Skeletal muscle tissue (tissue), 3 donors: ENCODE measurements at regions not wholly inside any gene's neighbourhood (a gene's known extent, or its start where the extent isn't known, plus 50 kb on each side); places are given as distances from the start of the nearest gene placed in this dataset.

ENCODE experiments used
- H3K27ac ChIP-seq: one replicate; pipeline ENCODE4 v1.7.0; 2013; ENCODE audit warnings: mild to moderate bottlenecking, low read depth, low read length, inconsistent platforms
- H3K27me3 ChIP-seq, 3 donors: one replicate each; pipeline ENCODE4 v1.7.0; 2013; ENCODE audit warnings: low read length in 3 of 3; ENCODE audit not compliant: control insufficient read depth in 3 of 3, insufficient read depth in 3 of 3
- H3K36me3 ChIP-seq, 3 donors: one replicate each; pipeline ENCODE4 v1.7.0; 2013; ENCODE audit warnings: low read length in 3 of 3; ENCODE audit not compliant: control insufficient read depth in 3 of 3, insufficient read depth in 3 of 3
- H3K4me1 ChIP-seq, 3 donors: one replicate each; pipeline ENCODE4 v1.7.0; 2013; ENCODE audit warnings: low read length in 3 of 3, mild to moderate bottlenecking in 3 of 3; ENCODE audit not compliant: control insufficient read depth in 3 of 3, insufficient read depth in 3 of 3
- H3K4me3 ChIP-seq, 3 donors: one replicate each; pipeline ENCODE4 v1.7.0; 2013; ENCODE audit warnings: low read length in 3 of 3
- H3K9ac ChIP-seq, 3 donors: one replicate each; pipeline ENCODE4 v1.7.0; 2013; ENCODE audit warnings: low read length in 3 of 3, mild to moderate bottlenecking in 3 of 3, moderate library complexity in 2 of 3, low read depth in 1 of 3
- H3K9me3 ChIP-seq, 3 donors: one replicate each; pipeline ENCODE4 v1.7.0; 2013; ENCODE audit warnings: low read length in 3 of 3; ENCODE audit not compliant: control insufficient read depth in 3 of 3
- donor health status: Osteomylitis.

- Histone ChIP-seq H3K36me3 (no peaks in the 10 kb centered on the region), H3K9me3 (no peaks in the 10 kb centered on the region), H3K4me3 (no peak overlapping the region), H3K9ac (no peak overlapping the region), H3K27ac (no peak overlapping the region), H3K27me3 (no peaks in the 10 kb centered on the region), H3K4me1 (no peaks in the 10 kb centered on the region)
These were observed 74.0 kb downstream of the GATA3 start for GRCh38 chr10:8128511-8128910.

GRCh38 chr10:8129438-8129837 lies 75.0 kb downstream of the GATA3 start:
- Histone ChIP-seq H3K9me3 (no peaks in the 10 kb centered on the region), H3K27ac (no peak overlapping the region), H3K4me1 (no peaks in the 10 kb centered on the region), H3K9ac (no peak overlapping the region), H3K36me3 (no peaks in the 10 kb centered on the region), H3K4me3 (no peak overlapping the region), H3K27me3 (no peaks in the 10 kb centered on the region)

GRCh38 chr10:8130973-8131911 lies 76.8 kb downstream of the GATA3 start:
- Histone ChIP-seq H3K36me3 (no peaks in the 10 kb centered on the region), H3K4me3 (no peak overlapping the region), H3K4me1 (no peaks in the 10 kb centered on the region), H3K27me3 (no peaks in the 10 kb centered on the region), H3K9me3 (no peaks in the 10 kb centered on the region), H3K27ac (no peak overlapping the region), H3K9ac (no peak overlapping the region)

- no peak overlapping the region for H3K27ac ChIP-seq
- no peaks in the 10 kb centered on the region for H3K9me3 ChIP-seq
- H3K9ac ChIP-seq, result no peak overlapping the region
- no peaks in the 10 kb centered on the region for H3K36me3 ChIP-seq
- H3K4me3 ChIP-seq, result no peak overlapping the region
- H3K27me3 ChIP-seq, result peaks cover 0 to 3% (median 0%) of the 10 kb centered on the region in 3 donors
- H3K4me1 ChIP-seq, result no peaks in the 10 kb centered on the region
These were observed 78.7 kb downstream of the GATA3 start for GRCh38 chr10:8133146-8133545.

GRCh38 chr10:8136736-8137135 lies 82.2 kb downstream of the GATA3 start:
- no peak overlapping the region for H3K4me3 ChIP-seq
- no peaks in the 10 kb centered on the region for H3K9me3 ChIP-seq
- H3K9ac ChIP-seq, result no peak overlapping the region
- H3K4me1 ChIP-seq, result no peaks in the 10 kb centered on the region
- peaks cover 0 to 3% (median 0%) of the 10 kb centered on the region in 3 donors for H3K27me3 ChIP-seq
- no peak overlapping the region for H3K27ac ChIP-seq
- H3K36me3 ChIP-seq, result no peaks in the 10 kb centered on the region

- H3K4me1 ChIP-seq, result no peaks in the 10 kb centered on the region
- H3K36me3 ChIP-seq, result no peaks in the 10 kb centered on the region
- peaks cover 0 to 3% (median 0%) of the 10 kb centered on the region in 3 donors for H3K27me3 ChIP-seq
- no peaks in the 10 kb centered on the region for H3K9me3 ChIP-seq
- no peak overlapping the region for H3K9ac ChIP-seq
- H3K27ac ChIP-seq, result no peak overlapping the region
- no peak overlapping the region for H3K4me3 ChIP-seq
These were observed 82.8 kb downstream of the GATA3 start for GRCh38 chr10:8137272-8137681.

- H3K27ac ChIP-seq, result no peak overlapping the region
- H3K27me3 ChIP-seq, result peaks cover 0 to 3% (median 0%) of the 10 kb centered on the region in 3 donors
- H3K36me3 ChIP-seq, result no peaks in the 10 kb centered on the region
- no peaks in the 10 kb centered on the region for H3K4me1 ChIP-seq
- no peaks in the 10 kb centered on the region for H3K9me3 ChIP-seq
- H3K9ac ChIP-seq, result no peak overlapping the region
- H3K4me3 ChIP-seq, result no peak overlapping the region
These were observed 83.2 kb downstream of the GATA3 start for GRCh38 chr10:8137726-8138125.

GRCh38 chr10:8138471-8138870 lies 84.0 kb downstream of the GATA3 start:
- H3K9me3 ChIP-seq, result no peaks in the 10 kb centered on the region
- H3K27ac ChIP-seq, result no peak overlapping the region
- peaks cover 0 to 5% (median 0%) of the 10 kb centered on the region in 3 donors for H3K27me3 ChIP-seq
- no peak overlapping the region for H3K9ac ChIP-seq
- no peaks in the 10 kb centered on the region for H3K36me3 ChIP-seq
- no peak overlapping the region for H3K4me3 ChIP-seq
- no peaks in the 10 kb centered on the region for H3K4me1 ChIP-seq

GRCh38 chr10:8144496-8144895 lies 90.0 kb downstream of the GATA3 start:
- Histone ChIP-seq H3K27me3 (peaks cover 0 to 2% (median 0%) of the 10 kb centered on the region in 3 donors), H3K9ac (no peak overlapping the region), H3K4me1 (no peaks in the 10 kb centered on the region), H3K4me3 (no peak overlapping the region), H3K36me3 (no peaks in the 10 kb centered on the region), H3K9me3 (no peaks in the 10 kb centered on the region), H3K27ac (no peak overlapping the region)

GRCh38 chr10:8146650-8147049 lies 92.2 kb downstream of the GATA3 start:
- no peak overlapping the region for H3K27ac ChIP-seq

More at GRCh38 chr10:8146650-8147049, 92.2 kb downstream of the GATA3 start:
- H3K4me3 ChIP-seq, result no peak overlapping the region
- no peaks in the 10 kb centered on the region for H3K9me3 ChIP-seq
- H3K4me1 ChIP-seq, result no peaks in the 10 kb centered on the region
- no peak overlapping the region for H3K9ac ChIP-seq
- no peaks in the 10 kb centered on the region for H3K36me3 ChIP-seq
- peaks cover 0 to 2% (median 0%) of the 10 kb centered on the region in 3 donors for H3K27me3 ChIP-seq
